K562 (cell line): ENCODE measurements at regions not wholly inside any gene's neighbourhood (a gene's known extent, or its start where the extent isn't known, plus 50 kb on each side); places are given as distances from the start of the nearest gene placed in this dataset.

Experiments used
- FOXA1 ChIP-seq: fragments of 450-650 bp; IDR thresholded peaks from 2 replicates; pipeline ENCODE4 v1.6.1; 2016; ENCODE audit warnings: mild to moderate bottlenecking, borderline replicate concordance
- FOXJ3 ChIP-seq: sonication (generic); formaldehyde crosslinking; IDR thresholded peaks from 2 replicates; pipeline ENCODE4 v1.4.0; 2020; ENCODE audit warnings: mild to moderate bottlenecking, missing genetic modification reagents
- GABPB1 ChIP-seq: sonication (generic); formaldehyde crosslinking; IDR thresholded peaks from 2 replicates; pipeline ENCODE4 v1.8.0; 2022; ENCODE audit warnings: mild to moderate bottlenecking, missing genetic modification reagents
- MBD2 ChIP-seq: sonication (generic); IDR thresholded peaks from 2 replicates; pipeline ENCODE4 v1.6.1; 2016; ENCODE audit warnings: low read depth, borderline replicate concordance
- MYC ChIP-seq, 2 experiments: fragments of 250-450 bp in 1 of 2; sonication (Bioruptor Pico) in 1 of 2; IDR thresholded peaks; 2 replicates each; pipeline versions ENCODE4 v1.5.1 to v1.6.1; 2012 to 2021; ENCODE audit warnings: low read depth in 2 of 2, borderline replicate concordance in 1 of 2, improper control_type of control experiment in 1 of 2, low read length in 1 of 2, mild to moderate bottlenecking in 1 of 2, moderate library complexity in 1 of 2
- POLR2AphosphoS5 ChIP-seq: IDR thresholded peaks from 2 replicates; pipeline ENCODE4 v1.6.1; 2011; ENCODE audit warnings: mild to moderate bottlenecking, low read depth, low read length, moderate library complexity; ENCODE audit not compliant: control insufficient read depth, insufficient read depth
- PRDM10 ChIP-seq: fragments of 450-650 bp; IDR thresholded peaks from 2 replicates; pipeline ENCODE4 v1.6.1; 2018; ENCODE audit not compliant: partially characterized antibody
- ZBTB43 ChIP-seq: sonication (generic); formaldehyde crosslinking; IDR thresholded peaks from 2 replicates; pipeline ENCODE4 v1.8.0; 2023; ENCODE audit warnings: mild to moderate bottlenecking, missing genetic modification reagents
- ZNF584 ChIP-seq: fragments of 200-800 bp; sonication (Bioruptor generic); IDR thresholded peaks from 2 replicates; pipeline ENCODE4 v1.6.1; 2016; ENCODE audit warnings: low read depth, mild to moderate bottlenecking, missing genetic modification characterization, missing compliant biosample characterization
- ZNF766 ChIP-seq: fragments of 200-800 bp; sonication (Bioruptor generic); conservative IDR thresholded peaks from 2 replicates; pipeline ENCODE4 v1.6.1; 2016; ENCODE audit warnings: missing genetic modification characterization, missing compliant biosample characterization

GRCh38 chrX:77003530-77003929 lies 443.7 kb upstream of the FGF16 start (continued):
- TF ChIP-seq PRDM10, result no peak
- TF ChIP-seq ZNF766 (CRISPR knock-in tag), result no peak
- no peak for TF ChIP-seq MYC (IDR thresholded peaks at IDR 0.05; ENCODE audit: low read depth, low read length)
- TF ChIP-seq MYC (CRISPR knock-in tag; IDR thresholded peaks at IDR 0.05; ENCODE audit: borderline replicate concordance, low read depth), result no peak
- no peak for TF ChIP-seq GABPB1 (CRISPR knock-in tag)
- no peak for TF ChIP-seq FOXJ3 (CRISPR knock-in tag)
- no peak for TF ChIP-seq POLR2AphosphoS5
- no peak for TF ChIP-seq ZBTB43
- no peak for TF ChIP-seq MBD2
- no peak for TF ChIP-seq ZNF584 (CRISPR knock-in tag)
- no peak for TF ChIP-seq FOXA1
